ENCODE measurements at regions not wholly inside any gene's neighbourhood (a gene's known extent, or its start where the extent isn't known, plus 50 kb on each side); places are given as distances from the start of the nearest gene placed in this dataset.

DNA sequence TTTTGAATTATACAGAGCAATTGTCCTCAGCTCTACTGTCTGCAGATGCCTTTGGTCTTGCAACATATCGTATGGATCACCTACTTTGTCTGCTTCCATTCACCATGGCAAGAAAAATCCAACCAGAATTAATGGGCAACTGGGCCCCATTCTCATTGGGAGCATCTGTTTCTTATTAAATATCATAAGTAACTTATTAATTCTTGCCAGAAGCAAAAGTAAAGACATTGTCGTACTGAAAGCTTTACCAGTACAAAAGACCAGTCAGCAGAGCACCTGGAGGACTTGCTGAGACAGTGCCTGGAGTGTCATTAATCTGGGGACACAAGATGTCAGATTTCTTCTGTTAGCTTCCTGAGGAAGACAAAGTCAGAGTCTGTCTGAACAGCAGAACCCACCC is 404.5 kb downstream of the INHBA start:
- ChIA-PET POLR2A (no interaction called here), CTCF (no interaction called here)
- Mint-ChIP-seq H3K9me3 (peaks cover 2% of the 10 kb centered on the region), H3K36me3 (no peaks in the 10 kb centered on the region), H3K4me3 (no peak overlapping the region), H3K27ac (no peak overlapping the region), H3K4me1 (ENCODE audit: low read depth) (no peaks in the 10 kb centered on the region), H3K27me3 (no peaks in the 10 kb centered on the region)
- intact Hi-C loops (cut with micrococcal nuclease), result no loop called here
- no peak for DNase-seq

GRCh38 chr7:41297166-41297565 is 405.7 kb downstream of the INHBA start:
- Mint-ChIP-seq H3K27me3 (no peaks in the 10 kb centered on the region), H3K4me3 (no peak overlapping the region), H3K9me3 (peaks cover 2% of the 10 kb centered on the region), H3K27ac (no peak overlapping the region), H3K4me1 (ENCODE audit: low read depth) (no peaks in the 10 kb centered on the region), H3K36me3 (no peaks in the 10 kb centered on the region)
- no peak for DNase-seq
- ChIA-PET POLR2A (no interaction called here), CTCF (no interaction called here)
- intact Hi-C loops (cut with micrococcal nuclease), result no loop called here

DNA sequence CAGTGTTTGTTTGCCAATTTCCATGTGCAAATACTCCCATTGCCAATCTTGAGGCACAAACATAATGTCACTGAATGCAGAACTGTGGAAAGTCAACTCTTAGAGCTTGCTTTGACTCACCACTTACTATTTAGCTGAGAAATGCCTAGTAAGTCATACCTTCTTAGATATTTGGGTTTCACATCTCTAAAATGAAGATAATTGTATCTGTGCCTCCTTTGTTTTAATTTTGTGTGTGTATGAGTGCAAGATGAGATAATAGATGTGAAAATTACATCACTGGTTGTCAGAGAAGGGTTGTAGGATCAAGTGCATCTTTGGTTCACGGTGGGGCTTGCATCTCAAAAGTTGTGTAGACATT is 407.5 kb downstream of the INHBA start:
- H3K36me3 Mint-ChIP-seq, result no peaks in the 10 kb centered on the region
- H3K4me1 Mint-ChIP-seq (ENCODE audit: low read depth), result no peaks in the 10 kb centered on the region
- H3K9me3 Mint-ChIP-seq, result peaks cover 2% of the 10 kb centered on the region
- no peak overlapping the region for H3K4me3 Mint-ChIP-seq
- intact Hi-C loops (cut with micrococcal nuclease), result no loop called here
- no peaks in the 10 kb centered on the region for H3K27me3 Mint-ChIP-seq
- ChIA-PET POLR2A (no interaction called here), CTCF (no interaction called here)
- no peak overlapping the region for H3K27ac Mint-ChIP-seq
- DNase-seq, result no peak

- intact Hi-C loops (cut with micrococcal nuclease), result no loop called here
- CTCF ChIA-PET, result no interaction called here
Observed at GRCh38 chr7:41294556-41295454, 408.1 kb downstream of the INHBA start.

GRCh38 chr7:41292487-41292886 is 410.4 kb downstream of the INHBA start:
- POLR2A ChIA-PET, result no interaction called here
- Mint-ChIP-seq H3K4me3 (no peak overlapping the region), H3K9me3 (peaks cover 4% of the 10 kb centered on the region), H3K27me3 (no peaks in the 10 kb centered on the region), H3K36me3 (no peaks in the 10 kb centered on the region), H3K4me1 (ENCODE audit: low read depth) (no peaks in the 10 kb centered on the region), H3K27ac (no peak overlapping the region)
- intact Hi-C loops (cut with micrococcal nuclease), result no loop called here
- DNase-seq, result no peak
- CTCF ChIA-PET, result no interaction called here

More at GRCh38 chr7:41294556-41295454, 408.1 kb downstream of the INHBA start:
- H3K4me3 Mint-ChIP-seq, result no peak overlapping the region
- H3K27me3 Mint-ChIP-seq, result no peaks in the 10 kb centered on the region
- H3K4me1 Mint-ChIP-seq (ENCODE audit: low read depth), result no peaks in the 10 kb centered on the region
- H3K27ac Mint-ChIP-seq, result no peak overlapping the region
- peaks cover 2% of the 10 kb centered on the region for H3K9me3 Mint-ChIP-seq
- H3K36me3 Mint-ChIP-seq, result no peaks in the 10 kb centered on the region
- DNase-seq, result no peak
- POLR2A ChIA-PET, result no interaction called here

GRCh38 chr7:41287559-41288335 is 415.1 kb downstream of the INHBA start:
- intact Hi-C loops (cut with micrococcal nuclease), result no loop called here
- DNase-seq, result no peak
- Mint-ChIP-seq H3K4me1 (ENCODE audit: low read depth) (no peaks in the 10 kb centered on the region), H3K27me3 (no peaks in the 10 kb centered on the region), H3K4me3 (no peak overlapping the region), H3K36me3 (no peaks in the 10 kb centered on the region), H3K9me3 (peaks cover 9% of the 10 kb centered on the region), H3K27ac (no peak overlapping the region)
- ChIA-PET POLR2A (no interaction called here), CTCF (no interaction called here)

DNA sequence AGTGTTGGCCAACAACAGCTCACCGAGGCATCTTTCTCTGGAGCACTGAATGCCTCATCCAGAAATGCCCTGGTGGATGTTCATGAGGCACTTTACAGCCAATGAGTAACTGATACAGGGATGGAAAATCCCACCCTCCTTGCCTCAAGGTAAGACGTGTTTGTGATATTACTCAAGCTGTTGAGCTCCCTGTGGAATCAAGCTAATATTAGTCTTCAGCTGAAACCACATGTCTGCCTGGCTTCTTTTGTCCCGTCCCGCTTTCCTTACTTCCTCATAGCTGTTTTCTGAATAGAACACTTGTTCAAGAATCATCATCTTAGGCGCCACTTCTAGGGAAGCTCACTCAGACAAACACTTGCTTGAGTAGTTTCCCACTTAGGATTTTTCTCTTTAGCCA is 422.4 kb downstream of the INHBA start:
- POLR2A ChIA-PET, result no interaction called here
- Mint-ChIP-seq H3K27me3 (no peaks in the 10 kb centered on the region), H3K4me3 (no peak overlapping the region), H3K27ac (no peak overlapping the region), H3K9me3 (peaks cover 11% of the 10 kb centered on the region), H3K4me1 (ENCODE audit: low read depth) (no peaks in the 10 kb centered on the region), H3K36me3 (no peaks in the 10 kb centered on the region)
- DNase-seq, result no peak
- intact Hi-C loops (cut with micrococcal nuclease), result no loop called here
- CTCF ChIA-PET, result no interaction called here

DNA sequence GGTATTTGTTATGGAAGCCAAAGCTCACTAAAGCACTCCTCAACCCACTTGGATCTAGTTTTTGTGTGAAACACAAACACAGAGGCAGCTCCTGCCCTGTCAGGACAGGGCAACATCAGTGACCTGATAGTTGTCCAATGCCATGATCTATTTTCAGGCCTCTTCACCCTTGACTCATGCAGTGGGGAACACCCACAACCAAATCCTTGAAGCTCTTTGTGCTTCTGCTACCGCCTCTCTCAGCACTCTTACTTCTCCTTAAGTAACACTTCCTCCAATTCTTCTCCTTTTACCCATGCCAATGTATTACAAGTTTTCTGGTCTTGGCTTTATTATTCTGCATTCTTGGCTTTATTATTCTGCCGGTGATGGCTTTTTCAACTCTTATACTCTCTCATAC is 425.3 kb downstream of the INHBA start:
- CTCF ChIA-PET, result interaction anchor here (0.6 kb wide), 1 partner anchor 40 kb away, joined by 3 read pairs; no protein-coding TSS in a partner anchor
- Mint-ChIP-seq H3K27me3 (no peaks in the 10 kb centered on the region), H3K9me3 (peaks cover 16% of the 10 kb centered on the region), H3K27ac (no peak overlapping the region), H3K4me3 (no peak overlapping the region), H3K36me3 (no peaks in the 10 kb centered on the region), H3K4me1 (ENCODE audit: low read depth) (no peaks in the 10 kb centered on the region)
- intact Hi-C loops (cut with micrococcal nuclease), result no loop called here
- DNase-seq, result no peak
- POLR2A ChIA-PET, result no interaction called here

DNA sequence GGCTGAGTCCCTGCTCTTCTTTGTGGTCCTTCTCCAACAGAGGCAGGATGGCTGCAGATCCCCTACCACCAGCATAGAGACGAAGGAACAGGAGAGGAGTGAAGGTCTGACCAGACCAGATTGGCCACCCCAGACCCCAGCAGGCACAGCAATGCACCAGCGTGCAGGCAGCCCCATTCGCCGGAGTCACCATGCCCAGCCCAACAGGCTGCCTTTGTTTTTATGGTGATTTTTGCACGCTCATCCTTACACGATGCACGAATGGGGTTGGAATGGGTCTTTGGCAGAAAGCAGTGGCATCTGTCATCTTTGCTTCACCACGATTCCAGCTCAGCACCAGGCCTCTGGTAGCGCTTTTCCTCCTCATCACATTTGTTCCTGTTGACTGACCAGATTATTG is 427.6 kb downstream of the INHBA start:
- Mint-ChIP-seq H3K9me3 (peaks cover 11% of the 10 kb centered on the region), H3K27me3 (no peaks in the 10 kb centered on the region), H3K36me3 (no peaks in the 10 kb centered on the region), H3K27ac (no peak overlapping the region), H3K4me3 (no peak overlapping the region), H3K4me1 (ENCODE audit: low read depth) (no peaks in the 10 kb centered on the region)
- DNase-seq, result no peak
- ChIA-PET POLR2A (no interaction called here), CTCF (no interaction called here)
- intact Hi-C loops (cut with micrococcal nuclease), result no loop called here

- no peaks in the 10 kb centered on the region for H3K36me3 Mint-ChIP-seq
- CTCF ChIA-PET, result no interaction called here
- no peak overlapping the region for H3K27ac Mint-ChIP-seq
- intact Hi-C loops (cut with micrococcal nuclease), result no loop called here
- H3K9me3 Mint-ChIP-seq, result peaks cover 11% of the 10 kb centered on the region
- no peaks in the 10 kb centered on the region for H3K4me1 Mint-ChIP-seq (ENCODE audit: low read depth)
- no peak overlapping the region for H3K4me3 Mint-ChIP-seq
- POLR2A ChIA-PET, result no interaction called here
- DNase-seq, result no peak
- H3K27me3 Mint-ChIP-seq, result no peaks in the 10 kb centered on the region
Observed at GRCh38 chr7:41274179-41274578, 428.7 kb downstream of the INHBA start.

DNA sequence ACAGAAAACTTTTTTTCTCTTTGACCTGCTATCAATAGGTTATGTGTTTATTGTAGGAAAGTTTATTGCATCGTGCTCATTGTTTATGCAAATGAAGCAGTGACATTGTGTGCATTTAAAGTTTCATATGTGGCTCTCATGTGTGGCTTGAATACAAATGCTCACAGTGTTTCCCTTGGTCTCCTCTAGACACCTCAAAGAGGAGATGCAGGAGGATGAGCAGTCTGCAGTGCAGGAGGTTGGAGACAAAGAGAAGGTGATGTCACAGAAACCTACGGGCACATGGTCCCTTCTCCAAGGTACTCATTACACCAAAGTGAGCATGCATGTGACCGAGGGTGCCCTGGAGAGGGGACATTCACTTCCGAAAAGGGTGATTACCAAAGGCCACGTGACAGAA is 430.2 kb downstream of the INHBA start:
- Mint-ChIP-seq H3K27me3 (no peaks in the 10 kb centered on the region), H3K4me1 (ENCODE audit: low read depth) (no peaks in the 10 kb centered on the region), H3K36me3 (no peaks in the 10 kb centered on the region), H3K9me3 (peaks cover 9% of the 10 kb centered on the region), H3K4me3 (no peak overlapping the region), H3K27ac (no peak overlapping the region)
- DNase-seq, result no peak
- ChIA-PET CTCF (no interaction called here), POLR2A (no interaction called here)
- intact Hi-C loops (cut with micrococcal nuclease), result no loop called here

DNA sequence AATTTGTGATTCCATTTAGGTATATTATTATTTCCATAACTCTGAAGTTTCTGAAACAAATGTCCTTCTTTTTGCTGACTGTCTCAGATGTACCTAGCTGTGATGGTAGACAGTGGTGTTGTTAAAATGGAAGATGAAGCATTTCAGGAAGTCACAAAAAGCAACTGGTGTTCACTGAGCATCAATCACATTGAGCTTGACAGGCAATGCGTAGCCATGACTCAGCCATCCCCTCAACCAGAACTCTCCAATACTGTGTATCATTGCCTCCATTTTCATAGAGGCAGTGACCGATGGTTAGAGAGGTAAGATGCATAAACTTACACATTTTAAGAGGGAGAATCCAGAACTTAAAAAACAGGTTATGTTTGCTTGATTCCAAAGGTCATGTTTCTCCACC is 434.0 kb downstream of the INHBA start:
- H3K27ac Mint-ChIP-seq, result no peak overlapping the region
- H3K36me3 Mint-ChIP-seq, result no peaks in the 10 kb centered on the region
- no peak overlapping the region for H3K4me3 Mint-ChIP-seq
- no peak for DNase-seq
- no peaks in the 10 kb centered on the region for H3K27me3 Mint-ChIP-seq
- ChIA-PET POLR2A (no interaction called here), CTCF (no interaction called here)
- no peaks in the 10 kb centered on the region for H3K4me1 Mint-ChIP-seq (ENCODE audit: low read depth)
- intact Hi-C loops (cut with micrococcal nuclease), result no loop called here
- peaks cover 3% of the 10 kb centered on the region for H3K9me3 Mint-ChIP-seq

DNA sequence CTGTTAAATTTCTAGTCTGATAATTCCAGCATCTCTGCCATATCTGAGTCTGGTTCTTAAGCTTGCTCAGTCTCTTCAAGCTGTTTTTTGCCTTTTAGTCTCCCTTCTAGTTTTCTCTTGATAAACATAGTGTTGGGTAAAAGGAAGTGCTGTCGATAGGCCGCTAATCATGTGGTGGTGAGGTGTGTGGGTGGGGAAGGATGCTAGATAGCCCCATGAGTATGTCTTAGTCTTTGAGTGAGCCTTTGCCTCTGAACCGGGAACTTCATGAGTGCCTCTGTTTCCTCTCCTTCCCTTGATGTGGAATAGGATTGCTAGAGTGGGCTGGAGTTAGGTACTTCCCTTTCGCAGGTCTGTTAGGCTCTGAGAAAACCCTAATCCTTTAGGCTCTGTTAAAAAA is 441.8 kb downstream of the INHBA start:
- H3K27ac Mint-ChIP-seq, result no peak overlapping the region
- H3K36me3 Mint-ChIP-seq, result no peaks in the 10 kb centered on the region
- intact Hi-C loops (cut with micrococcal nuclease), result no loop called here
- CTCF ChIA-PET, result no interaction called here
- H3K4me1 Mint-ChIP-seq (ENCODE audit: low read depth), result no peaks in the 10 kb centered on the region
- peaks cover 5% of the 10 kb centered on the region for H3K9me3 Mint-ChIP-seq
- H3K27me3 Mint-ChIP-seq, result no peaks in the 10 kb centered on the region
- POLR2A ChIA-PET, result no interaction called here
- DNase-seq, result no peak
- H3K4me3 Mint-ChIP-seq, result no peak overlapping the region

Measured in activated CD4-positive, alpha-beta memory T cell treated with anti-CD3 and anti-CD28 coated beads for 36 hours (primary cell).